Esophagus squamous epithelium (tissue), 4 donors: ENCODE measurements at regions not wholly inside any gene's neighbourhood (a gene's known extent, or its start where the extent isn't known, plus 50 kb on each side); places are given as distances from the start of the nearest gene placed in this dataset.

Source experiments
- CTCF ChIP-seq, 6 experiments: fragments of 450-650 bp in 4 of 6; fragments of 200-600 bp in 2 of 6; sonication (generic) in 2 of 6; IDR thresholded peaks; one replicate each; pipeline ENCODE4 v1.5.1; 2016 to 2019; ENCODE audit warnings: antibody characterized with exemption in 6 of 6, mild to moderate bottlenecking in 4 of 6, moderate library complexity in 4 of 6
- POLR2A ChIP-seq, 4 donors: fragments of 450-650 bp; IDR thresholded peaks; one replicate each; pipeline ENCODE4 v1.6.1; 2017; ENCODE audit warnings: antibody characterized with exemption in 4 of 4, mild to moderate bottlenecking in 4 of 4, moderate library complexity in 3 of 4

GRCh38 chr6:19417713-19418112 lies 419.5 kb upstream of the ID4 start:
- TF ChIP-seq CTCF (IDR thresholded peaks at IDR 0.05): no peak
- no peak for TF ChIP-seq POLR2A (IDR thresholded peaks at IDR 0.05)
